ENCODE measurements at regions not wholly inside any gene's neighbourhood (a gene's known extent, or its start where the extent isn't known, plus 50 kb on each side); places are given as distances from the start of the nearest gene placed in this dataset.

GRCh38 chr6:4589295-4589694 lies 186.9 kb upstream of the CDYL start:
- H3K4me3 ChIP-seq (ENCODE audit: low read depth, low read length), result no peak overlapping the region
- no peak for TF ChIP-seq CTCF (IDR thresholded peaks at IDR 0.05; ENCODE audit: low read depth, low read length, missing control alignments)
- no peak for DNase-seq (ENCODE audit: low read depth)

GRCh38 chr6:4588581-4588980 lies 187.6 kb upstream of the CDYL start:
- no peak for TF ChIP-seq CTCF (IDR thresholded peaks at IDR 0.05; ENCODE audit: low read depth, low read length, missing control alignments)
- no peak for DNase-seq (ENCODE audit: low read depth)
- no peak overlapping the region for H3K4me3 ChIP-seq (ENCODE audit: low read depth, low read length)

- TF ChIP-seq CTCF (IDR thresholded peaks at IDR 0.05; ENCODE audit: low read depth, low read length, missing control alignments), result no peak
- H3K4me3 ChIP-seq (ENCODE audit: low read depth, low read length), result no peak overlapping the region
- no peak for DNase-seq (ENCODE audit: low read depth)
These were observed 188.0 kb upstream of the CDYL start for GRCh38 chr6:4588163-4588562.

- no peak for DNase-seq (ENCODE audit: low read depth)
- H3K4me3 ChIP-seq (ENCODE audit: low read depth, low read length), result no peak overlapping the region
- no peak for TF ChIP-seq CTCF (IDR thresholded peaks at IDR 0.05; ENCODE audit: low read depth, low read length, missing control alignments)
These were observed 189.0 kb upstream of the CDYL start for GRCh38 chr6:4587171-4587570.

GRCh38 chr6:4586469-4586859 lies 189.7 kb upstream of the CDYL start:
- no peak for TF ChIP-seq CTCF (IDR thresholded peaks at IDR 0.05; ENCODE audit: low read depth, low read length, missing control alignments)
- DNase-seq (ENCODE audit: low read depth), result no peak
- no peak overlapping the region for H3K4me3 ChIP-seq (ENCODE audit: low read depth, low read length)

- DNase-seq (ENCODE audit: low read depth), result no peak
- H3K4me3 ChIP-seq (ENCODE audit: low read depth, low read length), result no peak overlapping the region
- TF ChIP-seq CTCF (IDR thresholded peaks at IDR 0.05; ENCODE audit: low read depth, low read length, missing control alignments), result no peak
These were observed 190.3 kb upstream of the CDYL start for GRCh38 chr6:4585682-4586468.

GRCh38 chr6:4584801-4585200 lies 191.4 kb upstream of the CDYL start:
- DNase-seq (ENCODE audit: low read depth), result no peak
- no peak for TF ChIP-seq CTCF (IDR thresholded peaks at IDR 0.05; ENCODE audit: low read depth, low read length, missing control alignments)
- H3K4me3 ChIP-seq (ENCODE audit: low read depth, low read length), result no peak overlapping the region
